ENCODE measurements at regions not wholly inside any gene's neighbourhood (a gene's known extent, or its start where the extent isn't known, plus 50 kb on each side); places are given as distances from the start of the nearest gene placed in this dataset.

GRCh38 chr2:45274250-45274926, 265.1 kb upstream of the SIX2 start:
- H3K27ac ChIP-seq (ENCODE audit: extremely low read depth, low read depth, low read length), result no peak overlapping the region
- CTCF ChIA-PET, result no interaction called here

GRCh38 chr2:45273412-45274249, 264.4 kb upstream of the SIX2 start:
- CTCF ChIA-PET, result interaction anchor here (0.6 to 0.8 kb wide), 3 partner anchors 10 to 675 kb away, joined by 3 to 5 read pairs (median 3); no protein-coding TSS in a partner anchor
- TF ChIP-seq PRDM1 (tag by site-specific recombination; IDR thresholded peaks at IDR 0.05) (peak; percentile 46; the same call in 1 of the 2 replicates), ZNF518A (tag by site-specific recombination; conservative IDR thresholded peaks at IDR 0.05; ENCODE audit: low read depth) (no peak), SCRT2 (tag by site-specific recombination; IDR thresholded peaks at IDR 0.05) (peak; percentile 68)
- Histone ChIP-seq H3K4me3 (ENCODE audit: low read depth, low read length) (no peak overlapping the region), H3K27ac (ENCODE audit: extremely low read depth, low read depth, low read length) (no peak overlapping the region), H3K4me1 (ENCODE audit: control insufficient read depth, insufficient read depth, low read length) (no peaks in the 10 kb centered on the region; the same call in 1 of the 2 replicates), H3K36me3 (ENCODE audit: control insufficient read depth in 2 of 2, insufficient read depth in 1 of 2, low read length in 2 of 2) (no peaks in the 10 kb centered on the region), H3K9me3 (ENCODE audit: control insufficient read depth, insufficient read depth, low read depth, low read length) (no peaks in the 10 kb centered on the region)
- POLR2A ChIA-PET, result no interaction called here

More at GRCh38 chr2:45274250-45274926, 265.1 kb upstream of the SIX2 start:
- POLR2A ChIA-PET, result no interaction called here
- no peak for TF ChIP-seq ZNF777 (tag by site-specific recombination; IDR thresholded peaks at IDR 0.05; ENCODE audit: borderline replicate concordance)
- peak; percentile 18; the same call in 1 of the 2 replicates for TF ChIP-seq SCRT2 (tag by site-specific recombination; IDR thresholded peaks at IDR 0.05)
- Histone ChIP-seq H3K4me1 (ENCODE audit: control insufficient read depth, insufficient read depth, low read length) (no peaks in the 10 kb centered on the region; the same call in 1 of the 2 replicates), H3K36me3 (ENCODE audit: control insufficient read depth in 2 of 2, insufficient read depth in 1 of 2, low read length in 2 of 2) (no peaks in the 10 kb centered on the region), H3K4me3 (ENCODE audit: low read depth, low read length) (no peak overlapping the region), H3K9me3 (ENCODE audit: control insufficient read depth, insufficient read depth, low read depth, low read length) (no peaks in the 10 kb centered on the region)

- peak; percentile 53 for TF ChIP-seq SCRT2 (tag by site-specific recombination; IDR thresholded peaks at IDR 0.05)
- no peak for TF ChIP-seq ZNF112 (tag by site-specific recombination; IDR thresholded peaks at IDR 0.05)
- ChIA-PET CTCF (interaction anchor here (0.7 to 0.8 kb wide), 2 partner anchors 10 to 64 kb away, joined by 3 read pairs; no protein-coding TSS in a partner anchor), POLR2A (no interaction called here)
- no peaks in the 10 kb centered on the region for H3K36me3 ChIP-seq (ENCODE audit: control insufficient read depth in 2 of 2, insufficient read depth in 1 of 2, low read length in 2 of 2)
- no peak overlapping the region for H3K27ac ChIP-seq (ENCODE audit: extremely low read depth, low read depth, low read length)
- H3K4me3 ChIP-seq (ENCODE audit: low read depth, low read length), result no peak overlapping the region
- H3K9me3 ChIP-seq (ENCODE audit: control insufficient read depth, insufficient read depth, low read depth, low read length), result no peaks in the 10 kb centered on the region
- no peaks in the 10 kb centered on the region; the same call in 1 of the 2 replicates for H3K4me1 ChIP-seq (ENCODE audit: control insufficient read depth, insufficient read depth, low read length)
These were observed 263.5 kb upstream of the SIX2 start for GRCh38 chr2:45272549-45273265.

GRCh38 chr2:45269149-45269793, 260.0 kb upstream of the SIX2 start:
- POLR2A ChIA-PET, result no interaction called here
- no peaks in the 10 kb centered on the region; the same call in 1 of the 2 replicates for H3K4me1 ChIP-seq (ENCODE audit: control insufficient read depth, insufficient read depth, low read length)
- H3K9me3 ChIP-seq (ENCODE audit: control insufficient read depth, insufficient read depth, low read depth, low read length), result no peaks in the 10 kb centered on the region
- CTCF ChIA-PET, result interaction anchor here (0.6 kb wide), 1 partner anchor 93 kb away, joined by 3 read pairs; no protein-coding TSS in a partner anchor
- H3K27ac ChIP-seq (ENCODE audit: extremely low read depth, low read depth, low read length), result no peak overlapping the region
- H3K4me3 ChIP-seq (ENCODE audit: low read depth, low read length), result no peak overlapping the region
- no peaks in the 10 kb centered on the region for H3K36me3 ChIP-seq (ENCODE audit: control insufficient read depth in 2 of 2, insufficient read depth in 1 of 2, low read length in 2 of 2)
- TF ChIP-seq ZNF26 (tag by site-specific recombination; IDR thresholded peaks at IDR 0.05), result no peak
- TF ChIP-seq KLF1 (tag by site-specific recombination; IDR thresholded peaks at IDR 0.05), result no peak
- no peak for TF ChIP-seq ZNF19 (tag by site-specific recombination; IDR thresholded peaks at IDR 0.05; ENCODE audit: low read depth)
- no peak for TF ChIP-seq ZNF140 (tag by site-specific recombination; IDR thresholded peaks at IDR 0.05)
- no peak for TF ChIP-seq ZNF513 (tag by site-specific recombination; IDR thresholded peaks at IDR 0.05)
- TF ChIP-seq ZNF521 (tag by site-specific recombination; IDR thresholded peaks at IDR 0.05), result no peak
- no peak for TF ChIP-seq ZNF133 (tag by site-specific recombination; IDR thresholded peaks at IDR 0.05)
